Activated CD4-positive, alpha-beta T cell treated with anti-CD3 and anti-CD28 coated beads for 4 hours (primary cell): ENCODE measurements at regions not wholly inside any gene's neighbourhood (a gene's known extent, or its start where the extent isn't known, plus 50 kb on each side); places are given as distances from the start of the nearest gene placed in this dataset.

ENCODE experiments used
- DNase-seq, 2 donors: peaks; one replicate each; pipeline ENCODE4 v3.0.0-alpha.2; 2020

- DNase-seq, result no peak
These were observed 83.1 kb upstream of the STEAP1B start for GRCh38 chr7:22582863-22583622.

DNA sequence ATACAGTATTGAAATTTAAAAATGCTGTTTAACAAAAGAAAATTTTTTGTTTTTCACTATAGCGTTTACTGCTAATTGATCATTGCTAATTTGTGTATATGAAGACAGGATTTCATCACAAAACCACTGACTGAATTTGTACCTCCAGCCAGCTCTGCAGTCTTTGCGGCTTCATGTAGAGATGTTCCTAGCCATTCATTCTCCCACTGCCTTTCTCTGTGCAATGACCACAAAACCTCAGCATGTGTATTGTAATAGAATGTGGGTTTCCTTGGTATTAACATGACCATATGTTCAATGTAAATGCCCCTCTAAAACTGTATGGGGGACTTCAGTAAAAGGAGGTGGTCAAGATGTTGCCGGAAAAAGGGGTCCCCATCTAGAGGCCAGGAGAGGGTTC lies 81.1 kb upstream of the STEAP1B start:
- no peak for DNase-seq

- no peak for DNase-seq
These were observed 80.0 kb upstream of the STEAP1B start for GRCh38 chr7:22579961-22580360.

- no peak for DNase-seq
These were observed 78.2 kb upstream of the STEAP1B start for GRCh38 chr7:22578007-22578733.

DNA sequence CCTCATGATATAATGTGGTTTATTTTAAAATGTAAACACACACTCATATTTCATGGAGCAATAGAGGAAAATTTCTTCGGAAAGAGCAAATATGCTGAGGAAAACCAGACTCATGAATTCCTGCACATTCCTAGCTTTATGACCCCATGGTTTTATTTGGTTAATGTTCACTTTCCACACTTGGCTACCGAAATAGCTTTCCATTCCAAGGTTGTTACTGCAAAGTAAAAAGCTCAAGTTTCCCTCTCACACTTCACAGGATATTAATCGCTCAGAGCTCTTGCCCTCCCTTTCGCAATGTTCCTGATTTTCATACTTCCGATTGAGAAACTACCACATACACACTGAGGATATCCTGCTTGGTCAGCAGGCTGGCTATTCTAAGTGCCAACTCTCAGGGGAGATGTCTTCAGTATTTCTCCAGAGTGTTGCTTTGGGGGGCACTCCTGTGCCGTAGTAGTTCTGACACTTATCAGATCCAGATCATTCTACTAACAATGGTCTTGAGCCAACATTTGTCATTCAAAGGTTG lies 77.5 kb upstream of the STEAP1B start:
- DNase-seq, result no peak

DNA sequence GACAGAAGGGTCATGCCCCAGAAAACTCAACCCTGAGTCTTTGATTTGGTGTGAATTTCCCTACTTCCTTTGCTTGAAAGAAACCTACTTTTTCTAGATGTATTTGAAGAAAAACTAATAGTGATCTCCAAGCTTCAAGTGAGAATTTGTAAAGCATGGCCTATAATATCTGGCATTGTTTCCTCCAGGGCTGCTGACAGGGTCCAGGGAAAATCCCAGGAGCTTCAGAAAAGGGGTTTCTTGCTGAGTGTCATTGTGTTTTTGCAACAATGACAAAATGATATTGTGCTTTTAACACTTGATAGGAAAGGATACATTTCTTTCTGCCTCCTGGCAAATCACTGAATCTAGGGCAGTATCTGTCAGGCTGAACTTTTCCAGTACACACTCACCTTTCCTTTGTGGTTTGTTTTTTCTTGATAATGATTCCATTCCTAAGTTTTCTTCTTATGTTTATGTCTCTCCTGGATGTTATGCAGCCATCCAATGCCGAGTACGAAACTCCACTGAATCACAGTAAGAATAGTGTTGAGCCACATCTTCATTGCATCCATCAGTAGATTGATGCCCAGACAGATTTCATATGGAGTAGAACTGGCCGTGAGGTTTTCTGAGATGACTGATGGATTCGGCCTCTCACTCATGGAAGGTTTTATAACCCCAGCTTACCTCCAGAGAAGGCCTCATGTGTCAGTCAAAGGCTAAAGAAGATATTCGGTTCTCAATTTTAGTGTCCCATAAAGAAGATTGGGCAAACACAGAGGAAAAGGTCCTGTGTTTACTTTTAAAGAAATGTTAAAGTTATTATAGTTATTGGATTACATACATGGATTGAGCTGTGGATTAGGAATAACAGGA lies 76.9 kb upstream of the STEAP1B start:
- DNase-seq, result no peak

DNA sequence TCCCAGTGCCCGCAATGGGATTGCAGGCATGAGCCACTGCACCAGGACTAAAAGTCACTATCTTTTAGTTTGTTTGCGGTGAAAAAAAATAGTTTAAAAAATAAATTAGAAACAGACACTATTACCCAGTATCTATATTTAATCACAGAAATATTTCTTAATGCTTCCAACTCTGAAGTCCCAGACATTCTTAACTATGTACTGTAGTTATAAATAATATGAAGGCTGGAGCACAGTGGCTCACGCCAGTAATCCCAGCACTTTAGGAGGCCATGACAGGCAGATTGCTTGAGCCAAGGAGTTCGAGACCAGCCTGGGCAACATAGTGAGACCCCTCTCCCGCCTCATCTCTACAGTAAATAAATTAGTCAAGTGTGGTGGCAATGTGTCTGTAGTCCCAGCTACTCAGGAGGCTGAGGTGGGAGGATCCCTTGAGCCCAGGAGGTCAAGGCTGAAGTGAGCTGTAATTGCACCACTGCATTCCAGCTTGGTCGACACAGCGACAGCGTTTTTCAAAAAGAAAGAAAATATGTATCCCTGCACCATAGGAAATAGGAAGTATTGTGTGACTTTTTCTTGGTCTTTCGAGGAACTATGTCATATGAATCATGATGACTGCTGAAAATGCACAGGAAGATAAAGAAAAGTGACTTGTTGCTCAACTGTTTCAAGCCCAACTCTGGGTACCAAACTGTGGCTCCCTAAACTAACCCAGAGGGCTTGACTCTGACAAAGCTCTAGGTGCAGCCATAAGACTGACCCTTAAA lies 74.9 kb upstream of the STEAP1B start:
- DNase-seq, result no peak

- DNase-seq, result no peak
These were observed 72.9 kb upstream of the STEAP1B start for GRCh38 chr7:22572937-22573336.

- DNase-seq, result no peak
These were observed 72.3 kb upstream of the STEAP1B start for GRCh38 chr7:22572292-22572691.

GRCh38 chr7:22571766-22572165 lies 71.8 kb upstream of the STEAP1B start:
- DNase-seq, result no peak

- DNase-seq, result no peak
These were observed 69.8 kb upstream of the STEAP1B start for GRCh38 chr7:22569586-22570321.

GRCh38 chr7:22566592-22566991 lies 66.6 kb upstream of the STEAP1B start:
- DNase-seq, result no peak

DNA sequence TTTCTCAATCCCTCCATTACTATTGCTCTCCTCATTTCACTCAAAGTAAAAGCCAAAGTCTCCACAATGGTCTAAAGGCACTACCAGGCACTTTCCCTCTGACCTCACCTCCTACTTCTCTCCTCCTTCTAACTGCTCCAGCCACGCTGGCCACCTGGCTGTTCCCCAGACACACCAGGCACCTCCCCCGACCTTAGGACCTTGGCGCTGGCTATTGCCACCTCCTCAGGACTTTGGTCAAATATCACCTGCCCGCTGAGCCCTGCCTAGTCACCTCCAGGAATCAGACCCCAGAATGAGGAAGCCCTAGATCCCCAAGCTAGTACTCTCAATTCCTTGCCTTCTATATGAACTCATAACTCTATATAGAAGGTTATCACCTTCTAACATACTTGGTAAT lies 66.2 kb upstream of the STEAP1B start:
- DNase-seq, result no peak

GRCh38 chr7:22565315-22565811 lies 65.4 kb upstream of the STEAP1B start:
- DNase-seq, result no peak

DNA sequence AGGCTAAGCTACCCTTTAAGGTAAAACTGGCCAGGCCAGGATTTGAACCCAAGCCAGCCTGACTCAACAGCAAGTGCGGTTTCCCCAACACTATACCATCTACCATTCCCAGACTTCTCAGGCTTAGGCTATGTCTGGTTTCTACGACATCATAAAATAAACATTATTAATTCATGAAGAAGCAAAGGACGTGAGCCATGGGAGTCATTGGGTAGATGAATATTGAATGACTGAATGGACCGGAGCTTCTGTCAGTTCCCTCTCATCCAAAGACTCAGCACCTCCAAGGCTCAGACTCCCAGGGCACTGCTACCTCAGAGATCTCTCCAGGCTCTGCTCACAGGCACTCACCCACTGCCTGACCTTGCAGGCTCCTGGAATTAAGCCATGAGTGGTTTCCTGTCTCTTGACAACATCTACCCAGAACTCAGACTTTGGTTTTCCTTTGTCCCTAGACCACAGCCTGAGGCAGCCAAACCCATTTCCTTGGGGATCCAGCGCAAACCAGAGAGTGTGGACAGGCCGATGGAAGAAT lies 64.6 kb upstream of the STEAP1B start:
- DNase-seq, result no peak

DNA sequence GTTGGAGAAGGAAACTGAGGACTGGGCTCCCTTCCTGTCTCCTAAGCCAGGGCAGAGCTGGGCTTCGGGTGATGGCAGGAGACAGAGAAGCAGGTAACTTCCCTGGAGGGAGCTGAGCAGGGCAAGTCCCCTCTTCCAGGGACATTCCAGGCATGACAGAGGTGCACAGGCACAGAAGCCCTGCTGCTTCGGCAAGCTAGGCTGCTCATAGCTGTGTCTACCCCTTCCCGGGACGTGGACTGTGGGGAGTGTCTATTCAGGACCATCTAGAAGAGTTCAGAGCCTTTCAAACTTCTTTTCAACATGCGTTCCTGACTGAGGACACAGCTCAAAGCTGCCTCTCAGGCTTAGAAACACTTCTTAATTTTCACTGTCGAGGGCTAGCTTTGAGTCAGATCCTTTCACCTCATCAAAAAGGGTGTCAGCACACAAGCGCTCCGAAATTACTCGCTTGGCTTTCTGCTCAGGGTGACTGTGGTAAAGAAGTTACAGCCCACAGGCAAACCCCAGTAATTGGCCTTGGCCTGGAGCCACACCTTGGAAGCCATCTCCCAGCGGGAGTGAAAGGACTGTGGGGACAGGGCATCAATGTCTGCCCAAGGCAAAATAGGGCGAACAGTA lies 63.7 kb upstream of the STEAP1B start:
- no peak for DNase-seq

DNA sequence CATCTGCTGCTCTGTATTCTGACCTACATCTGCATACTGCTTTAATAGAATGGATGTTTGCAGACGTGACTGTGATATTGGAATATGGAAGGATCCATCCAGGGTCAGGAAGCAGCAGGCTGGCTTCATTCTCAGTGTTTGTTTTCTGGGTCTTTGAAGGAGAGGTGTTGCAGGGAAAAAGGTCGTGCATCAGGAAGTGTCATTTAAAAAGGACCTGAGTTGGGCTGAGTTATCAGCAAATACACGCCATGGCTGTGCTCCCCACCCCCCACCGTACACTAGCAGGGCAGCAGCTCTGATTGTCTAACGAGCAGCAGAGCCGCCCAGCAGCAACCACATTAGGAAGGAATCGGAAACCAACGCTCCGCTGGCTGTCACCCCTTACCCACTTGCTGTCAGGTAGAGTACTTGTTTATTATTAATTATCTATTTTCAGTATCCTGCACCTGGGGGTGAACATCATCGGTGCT lies 63.1 kb upstream of the STEAP1B start:
- DNase-seq, result no peak

GRCh38 chr7:22561895-22562593 lies 62.1 kb upstream of the STEAP1B start:
- no peak for DNase-seq

DNA sequence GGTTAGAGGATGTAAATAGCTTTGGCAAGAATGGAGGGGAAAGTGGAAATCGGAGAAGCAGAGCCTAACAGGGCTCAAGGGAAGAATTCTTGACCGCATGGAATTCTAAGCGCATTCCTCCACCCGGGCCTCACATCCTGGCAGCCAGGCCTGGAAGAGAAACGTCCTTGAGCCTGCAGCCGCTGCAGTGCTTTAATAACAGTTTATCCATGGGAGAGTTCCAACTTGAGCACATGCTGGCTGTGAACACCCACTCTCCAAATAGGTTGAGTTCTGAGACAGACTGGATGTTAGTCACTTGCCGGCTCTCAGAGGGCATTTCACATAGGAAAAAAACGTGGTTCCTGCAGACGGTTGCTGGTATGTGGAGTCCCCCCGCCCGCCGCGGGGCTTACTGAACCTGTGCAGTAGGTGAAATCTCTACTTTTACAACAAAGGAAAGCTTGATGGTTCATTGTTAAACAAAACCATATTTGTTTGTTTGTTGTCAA lies 61.4 kb upstream of the STEAP1B start:
- no peak for DNase-seq
